ENCODE measurements at regions not wholly inside any gene's neighbourhood (a gene's known extent, or its start where the extent isn't known, plus 50 kb on each side); places are given as distances from the start of the nearest gene placed in this dataset.

DNA sequence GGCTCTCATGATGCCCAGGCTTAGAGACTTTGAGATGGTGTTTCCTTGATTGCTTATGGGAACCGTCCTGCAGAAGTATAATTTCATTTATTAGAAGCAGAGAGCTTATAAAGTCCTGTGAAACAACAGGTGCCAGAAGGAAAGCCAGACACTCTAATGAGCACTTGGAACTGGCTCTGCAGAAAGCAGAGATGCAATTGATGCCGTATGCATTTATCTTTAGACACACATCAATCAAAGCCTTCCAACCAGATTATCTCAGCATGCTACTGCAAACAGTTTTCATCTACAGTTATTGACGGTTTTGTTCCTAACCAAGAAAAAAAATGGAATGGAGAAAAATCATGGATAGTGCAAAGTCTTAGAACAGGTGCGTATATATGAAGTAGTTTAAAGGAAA, 371.7 kb upstream of the PRKCQ start:
- Histone ChIP-seq H3K4me3 (no peak overlapping the region), H3K4me1 (ENCODE audit: insufficient read depth) (no peaks in the 10 kb centered on the region), H3K27me3 (no peaks in the 10 kb centered on the region), H3K36me3 (replicated peaks; ENCODE audit: insufficient read depth, low read depth) (no peaks in the 10 kb centered on the region), H3K79me2 (no peaks in the 10 kb centered on the region), H4K20me1 (ENCODE audit: insufficient read depth, poor library complexity, severe bottlenecking) (no peaks in the 10 kb centered on the region), H2AFZ (no peak overlapping the region), H3K9me2 (replicated peaks; ENCODE audit: insufficient read depth) (no peaks in the 10 kb centered on the region), H3K4me2 (no peak overlapping the region), H3K27ac (no peak overlapping the region), H3K9me3 (ENCODE audit: low read depth) (no peaks in the 10 kb centered on the region)
- TF ChIP-seq CTCF (IDR thresholded peaks at IDR 0.05; ENCODE audit: poor library complexity): no peak
- 78% methylated on average over 4 of the region's 4 CpGs for WGBS (ENCODE audit: low lambda C conversion rate, missing lambda C conversion rate)
- no peak for DNase-seq (ENCODE audit: low spot score)

GRCh38 chr10:6950133-6950532, 370.1 kb upstream of the PRKCQ start:
- WGBS (ENCODE audit: low lambda C conversion rate, missing lambda C conversion rate): 90% methylated on average over 2 of the region's 2 CpGs
- H3K27me3 ChIP-seq: no peaks in the 10 kb centered on the region

GRCh38 chr10:6944436-6944835, 364.4 kb upstream of the PRKCQ start:
- Histone ChIP-seq H3K79me2 (no peaks in the 10 kb centered on the region), H3K9me2 (replicated peaks; ENCODE audit: insufficient read depth) (no peaks in the 10 kb centered on the region), H3K36me3 (replicated peaks; ENCODE audit: insufficient read depth, low read depth) (no peaks in the 10 kb centered on the region), H4K20me1 (ENCODE audit: insufficient read depth, poor library complexity, severe bottlenecking) (no peaks in the 10 kb centered on the region), H3K4me2 (no peak overlapping the region), H3K27me3 (peaks cover 5% of the 10 kb centered on the region), H2AFZ (no peak overlapping the region), H3K4me3 (no peak overlapping the region), H3K27ac (no peak overlapping the region), H3K4me1 (ENCODE audit: insufficient read depth) (no peaks in the 10 kb centered on the region), H3K9me3 (ENCODE audit: low read depth) (no peaks in the 10 kb centered on the region)
- 92% methylated on average over 4 of the region's 4 CpGs for WGBS (ENCODE audit: low lambda C conversion rate, missing lambda C conversion rate)
- TF ChIP-seq CTCF (IDR thresholded peaks at IDR 0.05; ENCODE audit: poor library complexity): no peak
- DNase-seq (ENCODE audit: low spot score): no peak

More at GRCh38 chr10:6950133-6950532, 370.1 kb upstream of the PRKCQ start:
- no peaks in the 10 kb centered on the region for H3K9me2 ChIP-seq (replicated peaks; ENCODE audit: insufficient read depth)
- H3K79me2 ChIP-seq: no peaks in the 10 kb centered on the region
- TF ChIP-seq EZH2 (IDR thresholded peaks at IDR 0.05; ENCODE audit: borderline replicate concordance) (no peak), CTCF (IDR thresholded peaks at IDR 0.05; ENCODE audit: poor library complexity) (no peak), EZH2phosphoT487 (IDR thresholded peaks at IDR 0.05; ENCODE audit: low read depth, severe bottlenecking, unreplicated experiment) (no peak)
- H4K20me1 ChIP-seq (ENCODE audit: insufficient read depth, poor library complexity, severe bottlenecking): no peaks in the 10 kb centered on the region
- H3K36me3 ChIP-seq (replicated peaks; ENCODE audit: insufficient read depth, low read depth): no peaks in the 10 kb centered on the region
- H3K4me1 ChIP-seq (ENCODE audit: insufficient read depth): no peaks in the 10 kb centered on the region
- no peak overlapping the region for H3K4me2 ChIP-seq
- DNase-seq (ENCODE audit: low spot score): no peak
- no peak overlapping the region for H3K4me3 ChIP-seq
- H2AFZ ChIP-seq: no peak overlapping the region
- H3K27ac ChIP-seq: no peak overlapping the region
- no peaks in the 10 kb centered on the region for H3K9me3 ChIP-seq (ENCODE audit: low read depth)

- Histone ChIP-seq H3K9me2 (replicated peaks; ENCODE audit: insufficient read depth) (no peaks in the 10 kb centered on the region), H3K4me1 (ENCODE audit: insufficient read depth) (no peaks in the 10 kb centered on the region), H3K4me2 (no peak overlapping the region), H4K20me1 (ENCODE audit: insufficient read depth, poor library complexity, severe bottlenecking) (no peaks in the 10 kb centered on the region), H3K27ac (no peak overlapping the region), H3K79me2 (no peaks in the 10 kb centered on the region), H3K9me3 (ENCODE audit: low read depth) (no peaks in the 10 kb centered on the region), H3K4me3 (no peak overlapping the region), H3K36me3 (replicated peaks; ENCODE audit: insufficient read depth, low read depth) (no peaks in the 10 kb centered on the region), H2AFZ (no peak overlapping the region), H3K27me3 (peaks cover 5% of the 10 kb centered on the region)
- DNase-seq (ENCODE audit: low spot score): no peak
- TF ChIP-seq CTCF (IDR thresholded peaks at IDR 0.05; ENCODE audit: poor library complexity): no peak
- TF ChIP-seq EZH2phosphoT487 (IDR thresholded peaks at IDR 0.05; ENCODE audit: low read depth, severe bottlenecking, unreplicated experiment): no peak
- no peak for TF ChIP-seq EZH2 (IDR thresholded peaks at IDR 0.05; ENCODE audit: borderline replicate concordance)
- WGBS (ENCODE audit: low lambda C conversion rate, missing lambda C conversion rate): 77% methylated on average over 5 of the region's 5 CpGs
Measured at GRCh38 chr10:6938384-6938783, 358.3 kb upstream of the PRKCQ start.
